HS-5 (cell line): ENCODE measurements at regions not wholly inside any gene's neighbourhood (a gene's known extent, or its start where the extent isn't known, plus 50 kb on each side); places are given as distances from the start of the nearest gene placed in this dataset.

Source experiments
- DNase-seq: peaks from one replicate; pipeline ENCODE4 v3.0.0-alpha.2; 2012; ENCODE audit warnings: low read depth

GRCh38 chr14:26395726-26396125 is 202.1 kb downstream of the NOVA1 start:
- no peak for DNase-seq

GRCh38 chr14:26394150-26394810 is 203.6 kb downstream of the NOVA1 start:
- no peak for DNase-seq

- no peak for DNase-seq
Measured at GRCh38 chr14:26392498-26392897, 205.3 kb downstream of the NOVA1 start.

GRCh38 chr14:26389646-26390508 is 208.0 kb downstream of the NOVA1 start:
- DNase-seq: peak; percentile 35

- no peak for DNase-seq
Measured at GRCh38 chr14:26385310-26385709, 212.5 kb downstream of the NOVA1 start.

GRCh38 chr14:26382901-26383685 is 214.7 kb downstream of the NOVA1 start:
- DNase-seq: no peak

- no peak for DNase-seq
Measured at GRCh38 chr14:26381405-26381804, 216.4 kb downstream of the NOVA1 start.

- DNase-seq: no peak
Measured at GRCh38 chr14:26380637-26381036, 217.2 kb downstream of the NOVA1 start.

GRCh38 chr14:26379951-26380350 is 217.9 kb downstream of the NOVA1 start:
- no peak for DNase-seq

GRCh38 chr14:26377150-26377549 is 220.7 kb downstream of the NOVA1 start:
- no peak for DNase-seq

- no peak for DNase-seq
Measured at GRCh38 chr14:26370115-26370514, 227.7 kb downstream of the NOVA1 start.

- DNase-seq: no peak
Measured at GRCh38 chr14:26363689-26364088, 234.1 kb downstream of the NOVA1 start.

GRCh38 chr14:26344596-26344995 is 253.2 kb downstream of the NOVA1 start:
- DNase-seq: no peak

- DNase-seq: no peak
Measured at GRCh38 chr14:26339381-26339780, 258.5 kb downstream of the NOVA1 start.

- no peak for DNase-seq
Measured at GRCh38 chr14:26338231-26338630, 259.6 kb downstream of the NOVA1 start.

- DNase-seq: no peak
Measured at GRCh38 chr14:26334288-26334687, 263.5 kb downstream of the NOVA1 start.

GRCh38 chr14:26332966-26333365 is 264.9 kb downstream of the NOVA1 start:
- DNase-seq: peak; percentile 8

- no peak for DNase-seq
Measured at GRCh38 chr14:26330982-26331381, 266.9 kb downstream of the NOVA1 start.

- DNase-seq: no peak
Measured at GRCh38 chr14:26328791-26329190, 269.0 kb downstream of the NOVA1 start.

GRCh38 chr14:26323869-26324268 is 274.0 kb downstream of the NOVA1 start:
- no peak for DNase-seq

GRCh38 chr14:26320886-26321285 is 276.9 kb downstream of the NOVA1 start:
- no peak for DNase-seq

GRCh38 chr14:26319139-26319864 is 278.5 kb downstream of the NOVA1 start:
- DNase-seq: no peak
